GM21360 (cell line): ENCODE measurements at regions not wholly inside any gene's neighbourhood (a gene's known extent, or its start where the extent isn't known, plus 50 kb on each side); places are given as distances from the start of the nearest gene placed in this dataset.

Experiments
- ATAC-seq: cut with Tn5 transposase; IDR thresholded peaks from one replicate; pipeline ENCODE4 v1.9.1; 2021; ENCODE audit warnings: mild to moderate bottlenecking, moderate library complexity; ENCODE audit not compliant: unreplicated experiment

- no peak for ATAC-seq
Measured at GRCh38 chr14:80146941-80147340, 64.4 kb downstream of the DIO2 start.

GRCh38 chr14:80136358-80136757, 74.9 kb downstream of the DIO2 start:
- no peak for ATAC-seq

GRCh38 chr14:80135305-80136088, 75.8 kb downstream of the DIO2 start:
- ATAC-seq, result no peak

- ATAC-seq, result no peak
Measured at GRCh38 chr14:80134321-80134720, 77.0 kb downstream of the DIO2 start.

- ATAC-seq, result no peak
Measured at GRCh38 chr14:80133457-80133856, 77.8 kb downstream of the DIO2 start.

GRCh38 chr14:80127466-80127865, 83.8 kb downstream of the DIO2 start:
- ATAC-seq, result no peak

- ATAC-seq, result no peak
Measured at GRCh38 chr14:80124794-80125193, 86.5 kb downstream of the DIO2 start.

GRCh38 chr14:80117876-80118275, 93.4 kb downstream of the DIO2 start:
- ATAC-seq, result no peak

GRCh38 chr14:80116157-80116556, 95.1 kb downstream of the DIO2 start:
- ATAC-seq, result no peak

GRCh38 chr14:80110721-80111120, 100.6 kb downstream of the DIO2 start:
- no peak for ATAC-seq

- ATAC-seq, result no peak
Measured at GRCh38 chr14:80109055-80109454, 102.2 kb downstream of the DIO2 start.

- ATAC-seq, result no peak
Measured at GRCh38 chr14:80108430-80108829, 102.9 kb downstream of the DIO2 start.

GRCh38 chr14:80105488-80105994, 105.8 kb downstream of the DIO2 start:
- ATAC-seq, result no peak

GRCh38 chr14:80101835-80102234, 109.5 kb downstream of the DIO2 start:
- ATAC-seq, result no peak

- ATAC-seq, result no peak
Measured at GRCh38 chr14:80100681-80101080, 110.6 kb downstream of the DIO2 start.

- ATAC-seq, result no peak
Measured at GRCh38 chr14:80095623-80096022, 115.7 kb downstream of the DIO2 start.

- no peak for ATAC-seq
Measured at GRCh38 chr14:80087411-80087810, 123.9 kb downstream of the DIO2 start.

- ATAC-seq, result no peak
Measured at GRCh38 chr14:80084196-80084595, 127.1 kb downstream of the DIO2 start.

GRCh38 chr14:80080601-80081000, 130.7 kb downstream of the DIO2 start:
- no peak for ATAC-seq

GRCh38 chr14:80078501-80078900, 132.8 kb downstream of the DIO2 start:
- no peak for ATAC-seq

- ATAC-seq, result no peak
Measured at GRCh38 chr14:80077262-80077661, 134.0 kb downstream of the DIO2 start.

GRCh38 chr14:80074900-80075574, 136.3 kb downstream of the DIO2 start:
- ATAC-seq, result no peak
